OCI-LY3 (cell line): ENCODE measurements at regions not wholly inside any gene's neighbourhood (a gene's known extent, or its start where the extent isn't known, plus 50 kb on each side); places are given as distances from the start of the nearest gene placed in this dataset.

Experiments used
- H2AFZ ChIP-seq: fragments of 200-600, 300-600 bp; shearing (Covaris generic); 2 replicates; pipeline ENCODE4 v1.6.0; 2014; ENCODE audit warnings: antibody characterized with exemption, low read depth, low read length
- H3K27ac ChIP-seq: fragments of 200-600, 300-600 bp; sonication (generic); 2 replicates; pipeline ENCODE4 v1.5.1; 2014; ENCODE audit warnings: mild to moderate bottlenecking, low read length, moderate library complexity, mixed read lengths
- H3K27me3 ChIP-seq: fragments of 200-600, 300-600 bp; sonication (generic); 2 replicates; pipeline ENCODE4 v1.6.1; 2014; ENCODE audit warnings: low read depth, low read length, mixed read lengths
- H3K36me3 ChIP-seq: fragments of 200-600, 300-600 bp; sonication (generic); replicated peaks from 2 replicates; pipeline ENCODE3; 2014; ENCODE audit warnings: low read depth, low read length, mixed read lengths
- H3K4me1 ChIP-seq: fragments of 300-600, 200-600 bp; sonication (generic); 2 replicates; pipeline ENCODE4 v1.6.1; 2014; ENCODE audit warnings: low read length, mixed read lengths
- H3K4me2 ChIP-seq: fragments of 200-600, 300-600 bp; sonication (generic); 2 replicates; pipeline ENCODE4 v1.6.1; 2014; ENCODE audit warnings: low read length, mixed read lengths
- H3K4me3 ChIP-seq: fragments of 300-600, 200-600 bp; sonication (generic); 2 replicates; pipeline ENCODE4 v1.5.1; 2014; ENCODE audit warnings: antibody characterized with exemption, mild to moderate bottlenecking, low read length, moderate library complexity
- H3K79me2 ChIP-seq: fragments of 300-600, 200-600 bp; shearing (Covaris generic); 2 replicates; pipeline ENCODE4 v1.6.1; 2014; ENCODE audit warnings: mild to moderate bottlenecking, low read length, mixed read lengths
- H3K9ac ChIP-seq: fragments of 300-600, 200-600 bp; shearing (Covaris generic); 2 replicates; pipeline ENCODE4 v1.6.0; 2014; ENCODE audit warnings: mild to moderate bottlenecking, low read length, moderate library complexity
- H3K9me3 ChIP-seq: fragments of 200-600, 300-600 bp; shearing (Covaris generic); 2 replicates; pipeline ENCODE4 v1.6.1; 2014; ENCODE audit warnings: low read length, mixed read lengths; ENCODE audit not compliant: insufficient read depth
- H4K20me1 ChIP-seq: fragments of 200-600, 300-600 bp; sonication (generic); 2 replicates; pipeline ENCODE4 v1.6.1; 2016; ENCODE audit warnings: low read length, mixed read lengths; ENCODE audit not compliant: insufficient read depth
- EZH2phosphoT487 ChIP-seq: fragments of 200-600 bp; shearing (Covaris generic); IDR thresholded peaks from 2 replicates; pipeline ENCODE4 v1.6.1; 2018; ENCODE audit warnings: antibody characterized with exemption, mixed run types, low read depth
- TF ChIP-seq, protein P1 (sequence below): fragments of 200-600, 300-600 bp; sonication (generic); IDR thresholded peaks from 2 replicates; pipeline ENCODE4 v1.5.1; 2014; ENCODE audit warnings: antibody characterized with exemption, low read length, low read depth

DNA sequence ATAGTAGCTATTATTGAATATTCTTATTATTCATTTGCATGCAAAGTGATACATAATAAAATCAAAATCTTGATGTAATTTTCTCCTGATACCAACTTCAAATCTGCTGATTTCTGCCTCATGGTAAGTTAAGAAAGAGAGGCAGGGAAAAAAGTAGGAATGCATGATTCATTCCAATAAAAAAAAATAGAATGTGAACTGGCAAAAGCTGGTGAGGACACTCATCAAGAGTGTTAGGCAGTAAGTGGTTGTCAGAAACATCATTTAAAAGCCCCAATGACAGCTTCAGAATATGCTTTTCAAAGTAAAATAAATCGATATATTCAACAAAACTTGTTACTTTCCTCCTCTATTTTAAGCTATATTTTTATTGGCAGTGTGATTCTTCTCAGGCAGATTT is 979.1 kb downstream of the TECRL start:
- Histone ChIP-seq H3K27ac (no peak overlapping the region), H3K4me2 (no peak overlapping the region), H3K4me3 (no peak overlapping the region), H3K9me3 (no peaks in the 10 kb centered on the region), H3K36me3 (no peaks in the 10 kb centered on the region), H4K20me1 (no peaks in the 10 kb centered on the region), H2AFZ (no peak overlapping the region), H3K4me1 (no peaks in the 10 kb centered on the region), H3K9ac (no peak overlapping the region), H3K27me3 (no peaks in the 10 kb centered on the region), H3K79me2 (no peaks in the 10 kb centered on the region)
- TF ChIP-seq, protein P1, sequence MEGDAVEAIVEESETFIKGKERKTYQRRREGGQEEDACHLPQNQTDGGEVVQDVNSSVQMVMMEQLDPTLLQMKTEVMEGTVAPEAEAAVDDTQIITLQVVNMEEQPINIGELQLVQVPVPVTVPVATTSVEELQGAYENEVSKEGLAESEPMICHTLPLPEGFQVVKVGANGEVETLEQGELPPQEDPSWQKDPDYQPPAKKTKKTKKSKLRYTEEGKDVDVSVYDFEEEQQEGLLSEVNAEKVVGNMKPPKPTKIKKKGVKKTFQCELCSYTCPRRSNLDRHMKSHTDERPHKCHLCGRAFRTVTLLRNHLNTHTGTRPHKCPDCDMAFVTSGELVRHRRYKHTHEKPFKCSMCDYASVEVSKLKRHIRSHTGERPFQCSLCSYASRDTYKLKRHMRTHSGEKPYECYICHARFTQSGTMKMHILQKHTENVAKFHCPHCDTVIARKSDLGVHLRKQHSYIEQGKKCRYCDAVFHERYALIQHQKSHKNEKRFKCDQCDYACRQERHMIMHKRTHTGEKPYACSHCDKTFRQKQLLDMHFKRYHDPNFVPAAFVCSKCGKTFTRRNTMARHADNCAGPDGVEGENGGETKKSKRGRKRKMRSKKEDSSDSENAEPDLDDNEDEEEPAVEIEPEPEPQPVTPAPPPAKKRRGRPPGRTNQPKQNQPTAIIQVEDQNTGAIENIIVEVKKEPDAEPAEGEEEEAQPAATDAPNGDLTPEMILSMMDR: no peak
- no peak for TF ChIP-seq EZH2phosphoT487

DNA sequence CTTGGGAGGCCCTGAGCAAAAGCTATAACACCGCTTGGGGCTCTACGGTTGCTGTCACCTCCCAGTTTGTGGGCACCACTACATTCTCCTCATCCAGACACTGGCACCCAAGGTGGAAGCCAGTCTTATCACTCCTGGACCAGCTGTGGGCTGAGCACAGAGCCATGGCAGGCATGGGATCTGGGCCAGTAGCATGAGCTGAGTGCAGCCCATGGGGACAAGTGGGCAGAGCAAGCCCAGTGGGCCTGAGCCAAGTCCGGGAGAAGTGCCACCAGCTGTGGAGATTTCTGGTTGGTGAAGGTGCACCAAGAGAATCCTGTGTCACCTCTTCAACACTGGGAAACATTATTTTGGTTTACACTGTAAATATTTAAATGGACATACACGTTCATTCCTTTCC is 1013.0 kb downstream of the TECRL start:
- no peak overlapping the region for H3K4me2 ChIP-seq
- no peaks in the 10 kb centered on the region for H3K36me3 ChIP-seq
- no peak overlapping the region for H3K9ac ChIP-seq
- H3K9me3 ChIP-seq: no peaks in the 10 kb centered on the region
- H3K79me2 ChIP-seq: no peaks in the 10 kb centered on the region
- no peaks in the 10 kb centered on the region for H4K20me1 ChIP-seq
- no peaks in the 10 kb centered on the region for H3K4me1 ChIP-seq
- H2AFZ ChIP-seq: no peak overlapping the region
- no peak overlapping the region for H3K27ac ChIP-seq
- TF ChIP-seq EZH2phosphoT487: no peak
- TF ChIP-seq, protein P1: no peak
- H3K27me3 ChIP-seq: no peaks in the 10 kb centered on the region
- no peak overlapping the region for H3K4me3 ChIP-seq

DNA sequence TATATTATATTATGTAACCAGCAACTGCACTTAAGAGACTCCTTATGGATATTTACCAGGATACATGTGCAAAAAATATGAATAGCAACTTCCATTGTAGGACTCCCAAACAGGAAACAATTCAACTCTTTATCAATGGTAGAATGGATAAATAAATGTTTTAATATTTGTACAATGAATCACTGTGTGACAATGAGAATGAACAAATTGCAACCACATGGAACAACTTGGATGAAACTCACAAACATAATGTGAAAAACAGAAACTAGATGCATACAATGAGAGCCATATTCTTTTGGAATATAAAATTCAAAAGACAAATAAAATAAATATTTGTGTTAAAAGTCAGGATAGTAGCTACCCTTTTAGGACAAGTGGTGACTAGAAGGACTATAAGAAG is 1015.7 kb downstream of the TECRL start:
- no peaks in the 10 kb centered on the region for H3K9me3 ChIP-seq
- no peaks in the 10 kb centered on the region for H3K79me2 ChIP-seq
- H3K4me3 ChIP-seq: no peak overlapping the region

DNA sequence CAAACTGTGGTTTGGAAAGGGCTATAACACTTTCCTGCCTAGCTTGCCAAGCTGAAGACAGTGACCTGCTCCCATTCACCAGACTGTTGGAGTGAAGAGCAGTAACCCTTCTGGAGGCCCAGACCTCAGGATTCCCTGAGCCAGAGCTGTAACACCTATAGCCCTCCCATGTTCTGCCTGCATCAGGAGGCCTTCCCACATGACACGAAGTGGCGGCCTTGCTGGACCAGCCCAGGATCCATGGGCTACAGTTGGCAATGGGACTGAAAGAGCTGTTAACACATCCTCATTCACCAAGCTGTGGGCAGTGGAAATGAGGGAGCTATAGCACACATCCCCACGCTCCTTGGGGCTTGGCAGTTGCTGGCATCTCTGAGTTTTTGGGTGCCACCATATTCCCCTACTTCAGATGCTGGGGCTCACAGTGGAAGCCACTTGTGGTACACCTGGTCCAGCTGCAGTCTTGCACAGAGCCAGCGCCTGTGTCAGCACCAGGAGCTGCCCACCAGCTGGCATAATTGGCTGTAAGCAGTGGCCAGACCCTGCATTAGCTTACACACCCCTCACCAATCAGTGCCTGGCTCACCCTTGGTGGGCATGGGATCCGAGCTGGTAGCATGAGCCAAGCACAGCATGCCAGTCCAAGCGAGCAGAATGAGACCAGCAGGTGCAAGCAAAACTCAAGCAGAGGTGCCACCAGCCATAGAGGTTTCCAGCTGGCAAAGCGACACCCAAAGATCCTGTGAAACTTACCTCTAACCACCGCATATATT is 1029.3 kb downstream of the TECRL start:
- H3K9ac ChIP-seq: no peak overlapping the region
- no peak overlapping the region for H3K27ac ChIP-seq
- H3K4me3 ChIP-seq: no peak overlapping the region
- no peaks in the 10 kb centered on the region for H4K20me1 ChIP-seq
- no peaks in the 10 kb centered on the region for H3K9me3 ChIP-seq
- no peaks in the 10 kb centered on the region for H3K4me1 ChIP-seq
- H3K4me2 ChIP-seq: no peak overlapping the region
- no peaks in the 10 kb centered on the region for H3K36me3 ChIP-seq
- H2AFZ ChIP-seq: no peak overlapping the region
- no peaks in the 10 kb centered on the region for H3K27me3 ChIP-seq
- no peak for TF ChIP-seq EZH2phosphoT487
- TF ChIP-seq, protein P1: no peak
- H3K79me2 ChIP-seq: no peaks in the 10 kb centered on the region

More for the DNA sequence above, 1015.7 kb downstream of the TECRL start:
- H3K27ac ChIP-seq: no peak overlapping the region
- no peaks in the 10 kb centered on the region for H3K27me3 ChIP-seq
- no peaks in the 10 kb centered on the region for H4K20me1 ChIP-seq
- no peaks in the 10 kb centered on the region for H3K4me1 ChIP-seq
- TF ChIP-seq, protein P1: no peak
- TF ChIP-seq EZH2phosphoT487: no peak
- H3K4me2 ChIP-seq: no peak overlapping the region
- no peak overlapping the region for H3K9ac ChIP-seq
- H3K36me3 ChIP-seq: no peaks in the 10 kb centered on the region
- H2AFZ ChIP-seq: no peak overlapping the region
